ENCODE measurements at regions not wholly inside any gene's neighbourhood (a gene's known extent, or its start where the extent isn't known, plus 50 kb on each side); places are given as distances from the start of the nearest gene placed in this dataset.

GRCh38 chr7:19206721-19207120 is 61.5 kb upstream of the FERD3L start:
- no peak for DNase-seq
- no peak overlapping the region for H3K27ac ChIP-seq
- H3K4me3 ChIP-seq, result no peak overlapping the region
- no peaks in the 10 kb centered on the region for H3K27me3 ChIP-seq
- no peaks in the 10 kb centered on the region for H3K36me3 ChIP-seq
- H3K9me3 ChIP-seq, result no peaks in the 10 kb centered on the region
- TF ChIP-seq POLR2A (IDR thresholded peaks at IDR 0.05), result no peak
- TF ChIP-seq, protein P1, sequence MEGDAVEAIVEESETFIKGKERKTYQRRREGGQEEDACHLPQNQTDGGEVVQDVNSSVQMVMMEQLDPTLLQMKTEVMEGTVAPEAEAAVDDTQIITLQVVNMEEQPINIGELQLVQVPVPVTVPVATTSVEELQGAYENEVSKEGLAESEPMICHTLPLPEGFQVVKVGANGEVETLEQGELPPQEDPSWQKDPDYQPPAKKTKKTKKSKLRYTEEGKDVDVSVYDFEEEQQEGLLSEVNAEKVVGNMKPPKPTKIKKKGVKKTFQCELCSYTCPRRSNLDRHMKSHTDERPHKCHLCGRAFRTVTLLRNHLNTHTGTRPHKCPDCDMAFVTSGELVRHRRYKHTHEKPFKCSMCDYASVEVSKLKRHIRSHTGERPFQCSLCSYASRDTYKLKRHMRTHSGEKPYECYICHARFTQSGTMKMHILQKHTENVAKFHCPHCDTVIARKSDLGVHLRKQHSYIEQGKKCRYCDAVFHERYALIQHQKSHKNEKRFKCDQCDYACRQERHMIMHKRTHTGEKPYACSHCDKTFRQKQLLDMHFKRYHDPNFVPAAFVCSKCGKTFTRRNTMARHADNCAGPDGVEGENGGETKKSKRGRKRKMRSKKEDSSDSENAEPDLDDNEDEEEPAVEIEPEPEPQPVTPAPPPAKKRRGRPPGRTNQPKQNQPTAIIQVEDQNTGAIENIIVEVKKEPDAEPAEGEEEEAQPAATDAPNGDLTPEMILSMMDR (IDR thresholded peaks at IDR 0.05), result no peak
- no peaks in the 10 kb centered on the region for H3K4me1 ChIP-seq

DNA sequence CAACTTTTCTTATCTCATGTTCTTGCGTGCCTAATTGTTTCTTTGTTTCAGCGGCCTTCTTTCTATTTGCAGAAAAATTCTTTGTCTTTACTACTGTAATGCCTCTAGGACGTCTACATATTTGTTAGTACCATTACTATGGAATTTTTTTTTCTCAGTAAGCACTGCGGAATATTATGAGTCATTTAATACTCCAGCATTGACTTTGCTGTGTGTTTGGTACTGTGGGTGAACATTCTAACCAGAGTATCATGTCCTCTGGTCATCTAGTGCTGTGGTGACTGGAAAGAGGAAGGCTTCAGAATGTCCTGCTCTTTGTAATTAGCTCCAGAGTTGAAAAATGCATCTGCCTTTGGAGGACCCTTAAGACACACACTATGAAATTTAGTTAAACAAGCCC is 58.5 kb upstream of the FERD3L start:
- H3K27ac ChIP-seq, result no peak overlapping the region
- DNase-seq, result no peak
- H3K36me3 ChIP-seq, result no peaks in the 10 kb centered on the region
- no peak overlapping the region for H3K4me3 ChIP-seq
- H3K4me1 ChIP-seq, result no peaks in the 10 kb centered on the region
- no peaks in the 10 kb centered on the region for H3K9me3 ChIP-seq
- H3K27me3 ChIP-seq, result no peaks in the 10 kb centered on the region
- no peak for TF ChIP-seq POLR2A (IDR thresholded peaks at IDR 0.05)
- TF ChIP-seq, protein P1 (IDR thresholded peaks at IDR 0.05), result no peak

GRCh38 chr7:19202599-19202998 is 57.4 kb upstream of the FERD3L start:
- Histone ChIP-seq H3K27ac (no peak overlapping the region), H3K4me3 (no peak overlapping the region), H3K9me3 (no peaks in the 10 kb centered on the region), H3K27me3 (no peaks in the 10 kb centered on the region), H3K36me3 (no peaks in the 10 kb centered on the region), H3K4me1 (no peaks in the 10 kb centered on the region)
- TF ChIP-seq POLR2A (IDR thresholded peaks at IDR 0.05), result no peak
- TF ChIP-seq, protein P1 (IDR thresholded peaks at IDR 0.05), result no peak
- DNase-seq, result no peak

Measured in Peyer's patch (tissue), 4 donors.